ENCODE measurements at regions not wholly inside any gene's neighbourhood (a gene's known extent, or its start where the extent isn't known, plus 50 kb on each side); places are given as distances from the start of the nearest gene placed in this dataset.
"Not testable (repeated sequence)": the region's sequence is repeated elsewhere in the genome, so short reads cannot be mapped to it uniquely, and the experiment has no call there.

GRCh38 chr5:158235159-158235547, 376.2 kb upstream of the CLINT1 start:
- DNase-seq, result no peak

- DNase-seq, result no peak
Observed at GRCh38 chr5:158234323-158235158, 375.6 kb upstream of the CLINT1 start.

GRCh38 chr5:158233735-158234322, 374.9 kb upstream of the CLINT1 start:
- no peak for DNase-seq

GRCh38 chr5:158227314-158227713, 368.4 kb upstream of the CLINT1 start:
- not testable (repeated sequence) for DNase-seq

GRCh38 chr5:158226496-158226895, 367.6 kb upstream of the CLINT1 start:
- DNase-seq, result no peak

- DNase-seq, result no peak
Observed at GRCh38 chr5:158224253-158224652, 365.3 kb upstream of the CLINT1 start.

- DNase-seq, result no peak
Observed at GRCh38 chr5:158223054-158223600, 364.2 kb upstream of the CLINT1 start.

- no peak for DNase-seq
Observed at GRCh38 chr5:158212917-158213316, 354.0 kb upstream of the CLINT1 start.

- DNase-seq, result no peak
Observed at GRCh38 chr5:158212237-158212636, 353.3 kb upstream of the CLINT1 start.

GRCh38 chr5:158209219-158209908, 350.4 kb upstream of the CLINT1 start:
- no peak for DNase-seq

- DNase-seq, result no peak
Observed at GRCh38 chr5:158207733-158208132, 348.8 kb upstream of the CLINT1 start.

GRCh38 chr5:158205992-158206391, 347.0 kb upstream of the CLINT1 start:
- no peak for DNase-seq

- DNase-seq, result no peak
Observed at GRCh38 chr5:158203261-158203660, 344.3 kb upstream of the CLINT1 start.

GRCh38 chr5:158202801-158203200, 343.9 kb upstream of the CLINT1 start:
- no peak for DNase-seq

GRCh38 chr5:158200619-158201018, 341.7 kb upstream of the CLINT1 start:
- no peak for DNase-seq

- DNase-seq, result no peak
Observed at GRCh38 chr5:158198636-158199035, 339.7 kb upstream of the CLINT1 start.

- no peak for DNase-seq
Observed at GRCh38 chr5:158195416-158196210, 336.7 kb upstream of the CLINT1 start.

- DNase-seq, result no peak
Observed at GRCh38 chr5:158194561-158194976, 335.6 kb upstream of the CLINT1 start.

- DNase-seq, result not testable (repeated sequence)
Observed at GRCh38 chr5:158193395-158193794, 334.4 kb upstream of the CLINT1 start.

- no peak for DNase-seq
Observed at GRCh38 chr5:158180407-158180806, 321.5 kb upstream of the CLINT1 start.

GRCh38 chr5:158179271-158179670, 320.3 kb upstream of the CLINT1 start:
- DNase-seq, result no peak

GRCh38 chr5:158178535-158178934, 319.6 kb upstream of the CLINT1 start:
- no peak for DNase-seq

- no peak for DNase-seq
Observed at GRCh38 chr5:158177146-158177545, 318.2 kb upstream of the CLINT1 start.
